Keratinocyte (primary cell): ENCODE measurements at regions not wholly inside any gene's neighbourhood (a gene's known extent, or its start where the extent isn't known, plus 50 kb on each side); places are given as distances from the start of the nearest gene placed in this dataset.

Experiments used
- DNase-seq: peaks from one replicate; pipeline ENCODE4 v3.0.0-alpha.2; 2011; ENCODE audit warnings: low read depth, missing footprints, low spot score
- FAIRE-seq: peaks from 2 replicates; lab custom pipeline; 2011; peaks lifted over from hg19 to GRCh38; lab: Jason Lieb, UNC
- H2AFZ ChIP-seq: 2 replicates; pipeline ENCODE4 v1.6.0; 2012; ENCODE audit warnings: low read length, control low read depth, inconsistent platforms; ENCODE audit not compliant: control insufficient read depth
- H3K27ac ChIP-seq: 2 replicates; pipeline ENCODE4 v1.5.1; 2011; ENCODE audit warnings: low read length; ENCODE audit not compliant: control insufficient read depth, insufficient read depth
- H3K27me3 ChIP-seq: 3 replicates; pipeline ENCODE4 v1.6.0; 2011; ENCODE audit warnings: low read length; ENCODE audit not compliant: control insufficient read depth, insufficient read depth; ENCODE audit errors: extremely low read depth
- H3K36me3 ChIP-seq, 2 experiments: 2 replicates in 1 of 2; 3 replicates in 1 of 2; pipeline ENCODE4 v1.5.1; 2011; ENCODE audit warnings: low read length in 2 of 2, mild to moderate bottlenecking in 1 of 2; ENCODE audit not compliant: control insufficient read depth in 2 of 2, insufficient read depth in 2 of 2; ENCODE audit errors: extremely low read depth in 1 of 2
- H3K4me1 ChIP-seq: 3 replicates; pipeline ENCODE4 v1.5.1; 2011; ENCODE audit warnings: low read length; ENCODE audit not compliant: control insufficient read depth, insufficient read depth; ENCODE audit errors: extremely low read depth
- H3K4me2 ChIP-seq: 3 replicates; pipeline ENCODE4 v1.6.0; 2011; ENCODE audit warnings: low read depth, low read length; ENCODE audit not compliant: control insufficient read depth, insufficient read depth; ENCODE audit errors: extremely low read depth
- H3K4me3 ChIP-seq, 3 experiments: fragments of 200-600 bp in 1 of 3; sonication (generic) in 1 of 3; 2 replicates in 2 of 3; 3 replicates in 1 of 3; pipeline ENCODE4 v1.5.1; 2011 to 2016; ENCODE audit warnings: low read length in 3 of 3, mild to moderate bottlenecking in 3 of 3, control low read depth in 2 of 3, inconsistent platforms in 1 of 3, low read depth in 1 of 3, mixed read lengths in 1 of 3, mixed run types in 1 of 3, moderate library complexity in 1 of 3; ENCODE audit not compliant: control insufficient read depth in 2 of 3, insufficient read depth in 2 of 3; ENCODE audit errors: extremely low read depth in 1 of 3
- H3K79me2 ChIP-seq: 2 replicates; pipeline ENCODE4 v1.6.0; 2012; ENCODE audit warnings: low read length; ENCODE audit not compliant: control insufficient read depth, insufficient read depth
- H3K9ac ChIP-seq: 3 replicates; pipeline ENCODE4 v1.6.0; 2011; ENCODE audit warnings: low read length; ENCODE audit not compliant: control insufficient read depth, insufficient read depth; ENCODE audit errors: extremely low read depth
- H3K9me1 ChIP-seq: 3 replicates; pipeline ENCODE4 v1.6.0; 2011; ENCODE audit warnings: low read length; ENCODE audit not compliant: control insufficient read depth, insufficient read depth; ENCODE audit errors: extremely low read depth
- H3K9me3 ChIP-seq: 2 replicates; pipeline ENCODE4 v1.5.1; 2012; ENCODE audit warnings: low read depth, low read length; ENCODE audit not compliant: control insufficient read depth
- H4K20me1 ChIP-seq: 3 replicates; pipeline ENCODE4 v1.6.0; 2011; ENCODE audit warnings: low read length; ENCODE audit not compliant: control insufficient read depth, insufficient read depth; ENCODE audit errors: extremely low read depth
- EZH2 ChIP-seq: IDR thresholded peaks from one replicate; pipeline ENCODE4 v1.6.1; 2012; ENCODE audit warnings: inconsistent platforms, mild to moderate bottlenecking, low read length, moderate library complexity
- dilution Hi-C: fragments of 300-500 bp; cut with MboI; formaldehyde crosslinking; loops from one replicate; pipeline ENCODE4 v1.7.0; 2020; ENCODE audit warnings: low sequenced_read_pairs; ENCODE audit not compliant: extremely low pct_ligation_motif_present
- TF ChIP-seq, protein P1 (sequence below), 3 experiments: IDR thresholded peaks in 1 of 3; conservative IDR thresholded peaks in 1 of 3; optimal IDR thresholded peaks in 1 of 3; 2 replicates in 2 of 3; 3 replicates in 1 of 3; pipeline versions ENCODE3 to v1.5.1; 2011; ENCODE audit warnings: low read length in 3 of 3, mild to moderate bottlenecking in 3 of 3, moderate library complexity in 2 of 3, control low read depth in 1 of 3, inconsistent platforms in 1 of 3; ENCODE audit not compliant: insufficient read depth in 2 of 3; ENCODE audit errors: extremely low read depth in 1 of 3

DNA sequence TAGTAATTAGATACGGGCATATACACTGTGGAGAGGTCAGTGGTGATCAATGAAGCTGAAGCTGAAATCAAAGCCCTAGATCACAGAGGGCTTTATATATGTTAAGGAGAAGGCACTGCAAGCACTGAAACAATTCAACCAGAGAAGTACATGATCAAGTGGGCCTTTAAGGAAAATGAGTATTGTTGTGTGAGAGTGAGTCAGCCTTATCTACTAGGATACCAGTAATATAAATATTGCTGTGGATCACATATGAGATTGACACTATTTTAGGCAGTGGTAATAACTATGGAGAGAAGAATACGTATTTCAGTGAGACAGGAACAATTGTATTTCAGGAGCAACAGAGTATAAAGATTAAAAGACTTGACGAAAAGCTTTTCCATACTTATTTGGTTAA is 1172.2 kb upstream of the GJE1 start:
- Histone ChIP-seq H3K9me3 (no peaks in the 10 kb centered on the region), H2AFZ (no peak overlapping the region), H3K4me3 (no peak overlapping the region), H3K9me1 (no peaks in the 10 kb centered on the region), H3K4me2 (no peak overlapping the region), H4K20me1 (no peaks in the 10 kb centered on the region), H3K9ac (no peak overlapping the region), H3K4me1 (no peaks in the 10 kb centered on the region), H3K27me3 (no peaks in the 10 kb centered on the region), H3K36me3 (no peaks in the 10 kb centered on the region), H3K27ac (no peak overlapping the region), H3K79me2 (no peaks in the 10 kb centered on the region)
- DNase-seq = no peak
- TF ChIP-seq EZH2 = no peak
- TF ChIP-seq, protein P1, sequence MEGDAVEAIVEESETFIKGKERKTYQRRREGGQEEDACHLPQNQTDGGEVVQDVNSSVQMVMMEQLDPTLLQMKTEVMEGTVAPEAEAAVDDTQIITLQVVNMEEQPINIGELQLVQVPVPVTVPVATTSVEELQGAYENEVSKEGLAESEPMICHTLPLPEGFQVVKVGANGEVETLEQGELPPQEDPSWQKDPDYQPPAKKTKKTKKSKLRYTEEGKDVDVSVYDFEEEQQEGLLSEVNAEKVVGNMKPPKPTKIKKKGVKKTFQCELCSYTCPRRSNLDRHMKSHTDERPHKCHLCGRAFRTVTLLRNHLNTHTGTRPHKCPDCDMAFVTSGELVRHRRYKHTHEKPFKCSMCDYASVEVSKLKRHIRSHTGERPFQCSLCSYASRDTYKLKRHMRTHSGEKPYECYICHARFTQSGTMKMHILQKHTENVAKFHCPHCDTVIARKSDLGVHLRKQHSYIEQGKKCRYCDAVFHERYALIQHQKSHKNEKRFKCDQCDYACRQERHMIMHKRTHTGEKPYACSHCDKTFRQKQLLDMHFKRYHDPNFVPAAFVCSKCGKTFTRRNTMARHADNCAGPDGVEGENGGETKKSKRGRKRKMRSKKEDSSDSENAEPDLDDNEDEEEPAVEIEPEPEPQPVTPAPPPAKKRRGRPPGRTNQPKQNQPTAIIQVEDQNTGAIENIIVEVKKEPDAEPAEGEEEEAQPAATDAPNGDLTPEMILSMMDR (optimal IDR thresholded peaks at IDR 0.05 in 1 of 3, IDR thresholded peaks at IDR 0.05 in 1 of 3, conservative IDR thresholded peaks at IDR 0.05 in 1 of 3; ENCODE audit: extremely low read depth in 1 of 3, insufficient read depth in 2 of 3, low read length in 3 of 3) = no peak
- FAIRE-seq = no peak
- dilution Hi-C loops = no loop called here

DNA sequence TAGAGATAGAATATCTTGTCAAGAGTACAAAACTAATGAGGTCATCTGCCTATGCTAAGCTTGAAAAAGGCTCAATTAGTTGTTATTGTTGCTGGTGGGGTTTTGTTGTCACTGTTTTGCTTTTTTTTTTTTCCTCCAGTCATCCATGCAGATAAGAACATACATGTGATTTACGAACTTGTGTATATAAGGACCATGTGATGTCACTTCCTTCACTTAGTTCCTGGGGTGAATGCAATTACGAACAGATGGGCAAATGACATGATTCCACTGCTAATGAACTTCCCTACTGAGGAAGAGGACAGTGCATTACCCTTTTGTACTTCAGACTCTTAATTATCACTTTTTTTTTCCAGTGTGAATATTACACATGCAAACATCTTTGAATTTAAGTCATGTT is 1175.3 kb upstream of the GJE1 start:
- TF ChIP-seq, protein P1 (optimal IDR thresholded peaks at IDR 0.05 in 1 of 3, IDR thresholded peaks at IDR 0.05 in 1 of 3, conservative IDR thresholded peaks at IDR 0.05 in 1 of 3; ENCODE audit: extremely low read depth in 1 of 3, insufficient read depth in 2 of 3, low read length in 3 of 3) = no peak

More for the DNA sequence above, 1175.3 kb upstream of the GJE1 start:
- Histone ChIP-seq H3K9me3 (no peaks in the 10 kb centered on the region), H4K20me1 (no peaks in the 10 kb centered on the region), H3K9ac (no peak overlapping the region), H3K27me3 (no peaks in the 10 kb centered on the region), H3K4me2 (no peak overlapping the region), H3K36me3 (no peaks in the 10 kb centered on the region), H3K27ac (no peak overlapping the region), H3K79me2 (no peaks in the 10 kb centered on the region), H2AFZ (no peak overlapping the region), H3K4me1 (no peaks in the 10 kb centered on the region), H3K4me3 (no peak overlapping the region), H3K9me1 (no peaks in the 10 kb centered on the region)
- no peak for FAIRE-seq
- dilution Hi-C loops = no loop called here
- DNase-seq = no peak
